ENCODE measurements at regions not wholly inside any gene's neighbourhood (a gene's known extent, or its start where the extent isn't known, plus 50 kb on each side); places are given as distances from the start of the nearest gene placed in this dataset.

DNA sequence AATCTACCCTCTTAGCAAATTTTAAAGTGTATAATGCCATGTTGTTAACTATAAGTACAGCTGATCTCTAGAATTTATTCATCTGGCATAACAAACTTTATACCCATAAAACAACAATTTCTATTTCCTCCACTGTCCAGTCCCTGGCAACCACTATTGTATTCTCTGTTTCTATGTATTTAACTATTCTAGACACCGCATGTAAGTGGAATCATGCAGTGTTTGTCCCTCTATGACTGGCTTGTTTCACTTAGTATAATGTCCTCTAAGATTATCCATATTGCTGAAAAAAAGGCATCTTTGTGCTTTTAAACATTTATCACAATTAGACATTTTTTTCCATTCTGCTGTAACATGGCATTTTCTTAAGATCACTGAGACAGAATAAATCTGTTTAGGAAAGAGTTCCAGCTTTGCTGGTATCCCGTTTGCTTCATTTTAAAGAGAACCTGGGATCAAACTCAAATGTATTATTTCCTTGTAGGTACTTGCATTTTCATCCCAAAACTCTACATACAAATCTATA lies 1191.0 kb downstream of the SLITRK5 start (continued):
- TF ChIP-seq, protein P1, sequence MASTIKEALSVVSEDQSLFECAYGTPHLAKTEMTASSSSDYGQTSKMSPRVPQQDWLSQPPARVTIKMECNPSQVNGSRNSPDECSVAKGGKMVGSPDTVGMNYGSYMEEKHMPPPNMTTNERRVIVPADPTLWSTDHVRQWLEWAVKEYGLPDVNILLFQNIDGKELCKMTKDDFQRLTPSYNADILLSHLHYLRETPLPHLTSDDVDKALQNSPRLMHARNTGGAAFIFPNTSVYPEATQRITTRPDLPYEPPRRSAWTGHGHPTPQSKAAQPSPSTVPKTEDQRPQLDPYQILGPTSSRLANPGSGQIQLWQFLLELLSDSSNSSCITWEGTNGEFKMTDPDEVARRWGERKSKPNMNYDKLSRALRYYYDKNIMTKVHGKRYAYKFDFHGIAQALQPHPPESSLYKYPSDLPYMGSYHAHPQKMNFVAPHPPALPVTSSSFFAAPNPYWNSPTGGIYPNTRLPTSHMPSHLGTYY (CRISPR knock-in tag; IDR thresholded peaks at IDR 0.05) = no peak

DNA sequence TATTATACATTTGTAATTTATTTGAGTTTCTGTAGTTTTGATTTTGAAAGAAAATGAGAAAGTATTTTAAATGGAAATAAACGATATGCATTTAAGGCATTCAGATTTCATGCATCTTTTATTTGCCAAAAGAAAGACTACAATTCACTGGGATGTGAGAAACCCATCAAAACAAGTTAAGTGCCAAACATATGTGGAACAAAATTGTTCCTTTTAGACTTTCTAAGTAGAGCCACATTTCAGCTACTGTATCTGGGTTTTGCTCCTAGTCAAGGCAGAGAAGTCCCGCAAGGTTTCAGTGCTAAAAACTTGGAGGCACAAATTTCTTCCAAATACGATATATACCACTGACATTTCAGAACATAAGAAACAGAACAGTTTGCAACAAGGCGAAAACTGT lies 1191.9 kb downstream of the SLITRK5 start:
- DNase-seq (ENCODE audit: low spot score) (no peak), ATAC-seq (no peak)
- H3K4me1 Mint-ChIP-seq = peaks cover 5% of the 10 kb centered on the region; the same call in 1 of the 2 replicates
- ChIA-PET POLR2A (no interaction called here), CTCF (no interaction called here)
- no peak overlapping the region for H3K27ac Mint-ChIP-seq
- H3K27me3 Mint-ChIP-seq (ENCODE audit: low read depth) = no peaks in the 10 kb centered on the region
- peaks cover 11% of the 10 kb centered on the region for H3K9me3 Mint-ChIP-seq
- TF ChIP-seq, protein P2, sequence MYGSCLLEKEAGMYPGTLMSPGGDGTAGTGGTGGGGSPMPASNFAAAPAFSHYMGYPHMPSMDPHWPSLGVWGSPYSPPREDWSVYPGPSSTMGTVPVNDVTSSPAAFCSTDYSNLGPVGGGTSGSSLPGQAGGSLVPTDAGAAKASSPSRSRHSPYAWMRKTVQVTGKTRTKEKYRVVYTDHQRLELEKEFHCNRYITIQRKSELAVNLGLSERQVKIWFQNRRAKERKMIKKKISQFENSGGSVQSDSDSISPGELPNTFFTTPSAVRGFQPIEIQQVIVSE (CRISPR knock-in tag; IDR thresholded peaks at IDR 0.05; ENCODE audit: borderline replicate concordance) = no peak
- TF ChIP-seq, protein P3, sequence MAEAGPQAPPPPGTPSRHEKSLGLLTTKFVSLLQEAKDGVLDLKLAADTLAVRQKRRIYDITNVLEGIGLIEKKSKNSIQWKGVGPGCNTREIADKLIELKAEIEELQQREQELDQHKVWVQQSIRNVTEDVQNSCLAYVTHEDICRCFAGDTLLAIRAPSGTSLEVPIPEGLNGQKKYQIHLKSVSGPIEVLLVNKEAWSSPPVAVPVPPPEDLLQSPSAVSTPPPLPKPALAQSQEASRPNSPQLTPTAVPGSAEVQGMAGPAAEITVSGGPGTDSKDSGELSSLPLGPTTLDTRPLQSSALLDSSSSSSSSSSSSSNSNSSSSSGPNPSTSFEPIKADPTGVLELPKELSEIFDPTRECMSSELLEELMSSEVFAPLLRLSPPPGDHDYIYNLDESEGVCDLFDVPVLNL (CRISPR knock-in tag; IDR thresholded peaks at IDR 0.05; ENCODE audit: borderline replicate concordance, low read depth) = no peak
- TF ChIP-seq CREM (CRISPR knock-in tag; IDR thresholded peaks at IDR 0.05) (no peak), RORB (CRISPR knock-in tag; IDR thresholded peaks at IDR 0.05) (no peak), HMGA2 (CRISPR knock-in tag; IDR thresholded peaks at IDR 0.05) (no peak), NR2C2 (CRISPR knock-in tag; IDR thresholded peaks at IDR 0.05) (no peak), NR3C1 (CRISPR knock-in tag; conservative IDR thresholded peaks at IDR 0.05; ENCODE audit: low read depth) (no peak), TP53 (CRISPR knock-in tag; IDR thresholded peaks at IDR 0.05) (no peak), GTF2I (CRISPR knock-in tag; conservative IDR thresholded peaks at IDR 0.05) (no peak), SOX15 (CRISPR knock-in tag; IDR thresholded peaks at IDR 0.05) (no peak), SMAD3 (CRISPR knock-in tag; IDR thresholded peaks at IDR 0.05; ENCODE audit: borderline replicate concordance) (no peak), FOXK1 (CRISPR knock-in tag; IDR thresholded peaks at IDR 0.05) (no peak), ATF1 (CRISPR knock-in tag; IDR thresholded peaks at IDR 0.05) (no peak), ZNF396 (CRISPR knock-in tag; IDR thresholded peaks at IDR 0.05; ENCODE audit: borderline replicate concordance) (no peak)
- TF ChIP-seq, protein P4, sequence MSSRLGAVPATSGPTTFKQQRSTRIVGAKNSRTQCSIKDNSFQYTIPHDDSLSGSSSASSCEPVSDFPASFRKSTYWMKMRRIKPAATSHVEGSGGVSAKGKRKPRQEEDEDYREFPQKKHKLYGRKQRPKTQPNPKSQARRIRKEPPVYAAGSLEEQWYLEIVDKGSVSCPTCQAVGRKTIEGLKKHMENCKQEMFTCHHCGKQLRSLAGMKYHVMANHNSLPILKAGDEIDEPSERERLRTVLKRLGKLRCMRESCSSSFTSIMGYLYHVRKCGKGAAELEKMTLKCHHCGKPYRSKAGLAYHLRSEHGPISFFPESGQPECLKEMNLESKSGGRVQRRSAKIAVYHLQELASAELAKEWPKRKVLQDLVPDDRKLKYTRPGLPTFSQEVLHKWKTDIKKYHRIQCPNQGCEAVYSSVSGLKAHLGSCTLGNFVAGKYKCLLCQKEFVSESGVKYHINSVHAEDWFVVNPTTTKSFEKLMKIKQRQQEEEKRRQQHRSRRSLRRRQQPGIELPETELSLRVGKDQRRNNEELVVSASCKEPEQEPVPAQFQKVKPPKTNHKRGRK (CRISPR knock-in tag; IDR thresholded peaks at IDR 0.05; ENCODE audit: borderline replicate concordance) = no peak
- TF ChIP-seq, protein P5, sequence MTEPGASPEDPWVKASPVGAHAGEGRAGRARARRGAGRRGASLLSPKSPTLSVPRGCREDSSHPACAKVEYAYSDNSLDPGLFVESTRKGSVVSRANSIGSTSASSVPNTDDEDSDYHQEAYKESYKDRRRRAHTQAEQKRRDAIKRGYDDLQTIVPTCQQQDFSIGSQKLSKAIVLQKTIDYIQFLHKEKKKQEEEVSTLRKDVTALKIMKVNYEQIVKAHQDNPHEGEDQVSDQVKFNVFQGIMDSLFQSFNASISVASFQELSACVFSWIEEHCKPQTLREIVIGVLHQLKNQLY (CRISPR knock-in tag; IDR thresholded peaks at IDR 0.05) = no peak
- TF ChIP-seq, protein P6, sequence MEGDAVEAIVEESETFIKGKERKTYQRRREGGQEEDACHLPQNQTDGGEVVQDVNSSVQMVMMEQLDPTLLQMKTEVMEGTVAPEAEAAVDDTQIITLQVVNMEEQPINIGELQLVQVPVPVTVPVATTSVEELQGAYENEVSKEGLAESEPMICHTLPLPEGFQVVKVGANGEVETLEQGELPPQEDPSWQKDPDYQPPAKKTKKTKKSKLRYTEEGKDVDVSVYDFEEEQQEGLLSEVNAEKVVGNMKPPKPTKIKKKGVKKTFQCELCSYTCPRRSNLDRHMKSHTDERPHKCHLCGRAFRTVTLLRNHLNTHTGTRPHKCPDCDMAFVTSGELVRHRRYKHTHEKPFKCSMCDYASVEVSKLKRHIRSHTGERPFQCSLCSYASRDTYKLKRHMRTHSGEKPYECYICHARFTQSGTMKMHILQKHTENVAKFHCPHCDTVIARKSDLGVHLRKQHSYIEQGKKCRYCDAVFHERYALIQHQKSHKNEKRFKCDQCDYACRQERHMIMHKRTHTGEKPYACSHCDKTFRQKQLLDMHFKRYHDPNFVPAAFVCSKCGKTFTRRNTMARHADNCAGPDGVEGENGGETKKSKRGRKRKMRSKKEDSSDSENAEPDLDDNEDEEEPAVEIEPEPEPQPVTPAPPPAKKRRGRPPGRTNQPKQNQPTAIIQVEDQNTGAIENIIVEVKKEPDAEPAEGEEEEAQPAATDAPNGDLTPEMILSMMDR (IDR thresholded peaks at IDR 0.05) = no peak
- TF ChIP-seq, protein P7, sequence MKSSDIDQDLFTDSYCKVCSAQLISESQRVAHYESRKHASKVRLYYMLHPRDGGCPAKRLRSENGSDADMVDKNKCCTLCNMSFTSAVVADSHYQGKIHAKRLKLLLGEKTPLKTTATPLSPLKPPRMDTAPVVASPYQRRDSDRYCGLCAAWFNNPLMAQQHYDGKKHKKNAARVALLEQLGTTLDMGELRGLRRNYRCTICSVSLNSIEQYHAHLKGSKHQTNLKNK (CRISPR knock-in tag; IDR thresholded peaks at IDR 0.05) = no peak
- no peaks in the 10 kb centered on the region for H3K36me3 Mint-ChIP-seq
- H3K4me3 Mint-ChIP-seq = no peak overlapping the region
